ENCODE measurements at regions not wholly inside any gene's neighbourhood (a gene's known extent, or its start where the extent isn't known, plus 50 kb on each side); places are given as distances from the start of the nearest gene placed in this dataset.

GRCh38 chr5:29277642-29278041 lies 1915.8 kb upstream of the CDH6 start:
- TF ChIP-seq POLR2A (IDR thresholded peaks at IDR 0.05) (no peak), CTCF (IDR thresholded peaks at IDR 0.05) (no peak)

Data from Peyer's patch (tissue), 4 donors.